ENCODE measurements at regions not wholly inside any gene's neighbourhood (a gene's known extent, or its start where the extent isn't known, plus 50 kb on each side); places are given as distances from the start of the nearest gene placed in this dataset.
"Not testable (repeated sequence)": the region's sequence is repeated elsewhere in the genome, so short reads cannot be mapped to it uniquely, and the experiment has no call there.

- Histone ChIP-seq H3K9ac (ENCODE audit: low read depth, low read length) (no peak overlapping the region), H3K4me1 (ENCODE audit: control insufficient read depth, insufficient read depth, low read length) (peaks cover 14% of the 10 kb centered on the region)
These were observed 148.3 kb upstream of the THY1 start for GRCh38 chr11:119571311-119571710.

GRCh38 chr11:119567688-119568582 lies 145.0 kb upstream of the THY1 start:
- Histone ChIP-seq H3K9ac (ENCODE audit: low read depth, low read length) (no peak overlapping the region), H3K4me3 (ENCODE audit: low read length) (no peak overlapping the region), H3K4me1 (ENCODE audit: control insufficient read depth, insufficient read depth, low read length) (peaks cover 14% of the 10 kb centered on the region), H3K27me3 (ENCODE audit: control insufficient read depth, insufficient read depth, low read length) (peaks cover 13% of the 10 kb centered on the region), H3K9me3 (replicated peaks; ENCODE audit: low read length) (no peaks in the 10 kb centered on the region), H3K4me2 (ENCODE audit: low read length) (peak overlapping the region; percentile 39), H3K36me3 (ENCODE audit: insufficient read depth, low read length) (no peaks in the 10 kb centered on the region)

More at GRCh38 chr11:119571311-119571710, 148.3 kb upstream of the THY1 start:
- Histone ChIP-seq H3K27me3 (ENCODE audit: control insufficient read depth, insufficient read depth, low read length) (peaks cover 32% of the 10 kb centered on the region), H3K4me3 (ENCODE audit: low read length) (no peak overlapping the region), H3K36me3 (ENCODE audit: insufficient read depth, low read length) (no peaks in the 10 kb centered on the region), H3K4me2 (ENCODE audit: low read length) (no peak overlapping the region), H3K9me3 (replicated peaks; ENCODE audit: low read length) (no peaks in the 10 kb centered on the region)

GRCh38 chr11:119566319-119566718 lies 143.3 kb upstream of the THY1 start:
- Histone ChIP-seq H3K9ac (ENCODE audit: low read depth, low read length) (no peak overlapping the region), H3K4me3 (ENCODE audit: low read length) (no peak overlapping the region), H3K36me3 (ENCODE audit: insufficient read depth, low read length) (no peaks in the 10 kb centered on the region), H3K4me1 (ENCODE audit: control insufficient read depth, insufficient read depth, low read length) (peaks cover 14% of the 10 kb centered on the region), H3K9me3 (replicated peaks; ENCODE audit: low read length) (no peaks in the 10 kb centered on the region), H3K27me3 (ENCODE audit: control insufficient read depth, insufficient read depth, low read length) (peaks cover 17% of the 10 kb centered on the region), H3K4me2 (ENCODE audit: low read length) (no peak overlapping the region)

GRCh38 chr11:119565693-119566092 lies 142.7 kb upstream of the THY1 start:
- not testable (repeated sequence) for H3K4me3 ChIP-seq (ENCODE audit: low read length); H3K9me3 ChIP-seq (replicated peaks; ENCODE audit: low read length); H3K9ac ChIP-seq (ENCODE audit: low read depth, low read length); H3K4me2 ChIP-seq (ENCODE audit: low read length); H3K36me3 ChIP-seq (ENCODE audit: insufficient read depth, low read length)
- H3K4me1 ChIP-seq (ENCODE audit: control insufficient read depth, insufficient read depth, low read length) = peaks cover 14% of the 10 kb centered on the region
- H3K27me3 ChIP-seq (ENCODE audit: control insufficient read depth, insufficient read depth, low read length) = peaks cover 20% of the 10 kb centered on the region

- no peaks in the 10 kb centered on the region for H3K4me1 ChIP-seq (ENCODE audit: control insufficient read depth, insufficient read depth, low read length)
- H3K4me2 ChIP-seq (ENCODE audit: low read length) = no peak overlapping the region
- H3K4me3 ChIP-seq (ENCODE audit: low read length) = no peak overlapping the region
- no peak overlapping the region for H3K9ac ChIP-seq (ENCODE audit: low read depth, low read length)
- H3K36me3 ChIP-seq (ENCODE audit: insufficient read depth, low read length) = no peaks in the 10 kb centered on the region
- peaks cover 41% of the 10 kb centered on the region for H3K27me3 ChIP-seq (ENCODE audit: control insufficient read depth, insufficient read depth, low read length)
- H3K9me3 ChIP-seq (replicated peaks; ENCODE audit: low read length) = no peaks in the 10 kb centered on the region
These were observed 138.0 kb upstream of the THY1 start for GRCh38 chr11:119560961-119561360.

- H3K9me3 ChIP-seq (replicated peaks; ENCODE audit: low read length) = no peaks in the 10 kb centered on the region
- peaks cover 41% of the 10 kb centered on the region for H3K27me3 ChIP-seq (ENCODE audit: control insufficient read depth, insufficient read depth, low read length)
- no peak overlapping the region for H3K4me2 ChIP-seq (ENCODE audit: low read length)
- H3K4me1 ChIP-seq (ENCODE audit: control insufficient read depth, insufficient read depth, low read length) = no peaks in the 10 kb centered on the region
- H3K4me3 ChIP-seq (ENCODE audit: low read length) = no peak overlapping the region
- H3K36me3 ChIP-seq (ENCODE audit: insufficient read depth, low read length) = no peaks in the 10 kb centered on the region
- H3K9ac ChIP-seq (ENCODE audit: low read depth, low read length) = no peak overlapping the region
These were observed 137.3 kb upstream of the THY1 start for GRCh38 chr11:119560291-119560690.

GRCh38 chr11:119552106-119552485 lies 129.1 kb upstream of the THY1 start:
- H3K4me1 ChIP-seq (ENCODE audit: control insufficient read depth, insufficient read depth, low read length) = no peaks in the 10 kb centered on the region
- no peaks in the 10 kb centered on the region for H3K36me3 ChIP-seq (ENCODE audit: insufficient read depth, low read length)
- H3K4me3 ChIP-seq (ENCODE audit: low read length) = no peak overlapping the region
- no peak overlapping the region for H3K4me2 ChIP-seq (ENCODE audit: low read length)
- no peak overlapping the region for H3K9ac ChIP-seq (ENCODE audit: low read depth, low read length)
- H3K27me3 ChIP-seq (ENCODE audit: control insufficient read depth, insufficient read depth, low read length) = no peaks in the 10 kb centered on the region
- H3K9me3 ChIP-seq (replicated peaks; ENCODE audit: low read length) = no peaks in the 10 kb centered on the region

GRCh38 chr11:119551420-119552105 lies 128.6 kb upstream of the THY1 start:
- Histone ChIP-seq H3K9me3 (replicated peaks; ENCODE audit: low read length) (no peaks in the 10 kb centered on the region), H3K4me3 (ENCODE audit: low read length) (no peak overlapping the region), H3K4me2 (ENCODE audit: low read length) (no peak overlapping the region), H3K27me3 (ENCODE audit: control insufficient read depth, insufficient read depth, low read length) (no peaks in the 10 kb centered on the region), H3K36me3 (ENCODE audit: insufficient read depth, low read length) (no peaks in the 10 kb centered on the region), H3K4me1 (ENCODE audit: control insufficient read depth, insufficient read depth, low read length) (no peaks in the 10 kb centered on the region), H3K9ac (ENCODE audit: low read depth, low read length) (no peak overlapping the region)

GRCh38 chr11:119550053-119550752 lies 127.2 kb upstream of the THY1 start:
- no peaks in the 10 kb centered on the region for H3K4me1 ChIP-seq (ENCODE audit: control insufficient read depth, insufficient read depth, low read length)
- no peak overlapping the region for H3K4me2 ChIP-seq (ENCODE audit: low read length)
- H3K9me3 ChIP-seq (replicated peaks; ENCODE audit: low read length) = no peaks in the 10 kb centered on the region
- no peaks in the 10 kb centered on the region for H3K27me3 ChIP-seq (ENCODE audit: control insufficient read depth, insufficient read depth, low read length)
- no peak overlapping the region for H3K4me3 ChIP-seq (ENCODE audit: low read length)
- no peaks in the 10 kb centered on the region for H3K36me3 ChIP-seq (ENCODE audit: insufficient read depth, low read length)
- H3K9ac ChIP-seq (ENCODE audit: low read depth, low read length) = no peak overlapping the region

GRCh38 chr11:119547511-119547910 lies 124.5 kb upstream of the THY1 start:
- Histone ChIP-seq H3K27me3 (ENCODE audit: control insufficient read depth, insufficient read depth, low read length) (peaks cover 4% of the 10 kb centered on the region), H3K9ac (ENCODE audit: low read depth, low read length) (no peak overlapping the region), H3K4me1 (ENCODE audit: control insufficient read depth, insufficient read depth, low read length) (no peaks in the 10 kb centered on the region), H3K9me3 (replicated peaks; ENCODE audit: low read length) (no peaks in the 10 kb centered on the region), H3K36me3 (ENCODE audit: insufficient read depth, low read length) (no peaks in the 10 kb centered on the region), H3K4me2 (ENCODE audit: low read length) (no peak overlapping the region), H3K4me3 (ENCODE audit: low read length) (no peak overlapping the region)

Data from skeletal muscle satellite cell (primary cell).